ENCODE measurements at regions not wholly inside any gene's neighbourhood (a gene's known extent, or its start where the extent isn't known, plus 50 kb on each side); places are given as distances from the start of the nearest gene placed in this dataset.

DNA sequence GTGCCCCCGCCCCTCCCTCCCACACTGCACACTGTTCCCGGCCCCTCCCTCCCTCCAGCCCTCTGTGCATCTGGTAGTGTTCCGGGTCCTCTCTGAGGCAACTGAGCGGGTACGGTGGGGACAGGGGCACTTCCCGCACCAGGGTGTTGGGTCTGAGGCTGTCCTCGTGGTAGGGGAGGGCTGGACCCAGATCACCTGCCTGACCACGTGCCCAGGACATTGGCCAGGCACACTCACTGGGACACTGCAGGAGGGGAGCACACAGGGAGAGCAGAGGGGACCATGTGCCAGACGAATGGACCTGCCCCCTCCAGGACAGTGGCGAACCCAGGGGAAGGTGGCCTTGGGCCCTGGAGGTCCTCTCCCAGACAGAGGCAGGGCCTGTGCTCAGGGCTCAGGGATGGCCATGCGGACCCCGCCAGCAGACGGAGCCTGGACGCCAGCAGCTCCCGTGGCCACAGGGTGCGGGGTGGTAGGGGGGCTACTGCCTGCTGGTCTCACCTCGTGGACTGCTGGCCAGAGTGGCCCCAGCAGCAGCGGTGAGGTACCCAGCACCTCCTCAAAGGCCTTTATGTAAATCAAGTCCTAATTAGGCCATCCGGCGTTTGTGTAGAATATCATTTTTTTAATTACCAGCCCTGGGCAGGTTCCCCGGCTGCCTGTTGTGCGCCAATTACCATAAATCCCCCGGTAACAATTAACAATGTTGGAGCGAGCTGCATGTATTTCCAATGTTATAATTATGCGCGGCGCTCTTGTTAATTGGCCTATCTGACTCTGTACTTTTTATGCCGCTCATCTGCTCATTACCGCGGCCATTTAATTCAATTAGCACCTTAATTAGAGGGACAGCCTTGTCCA lies 106.9 kb downstream of the FAM53A start:
- TF ChIP-seq, protein P1, sequence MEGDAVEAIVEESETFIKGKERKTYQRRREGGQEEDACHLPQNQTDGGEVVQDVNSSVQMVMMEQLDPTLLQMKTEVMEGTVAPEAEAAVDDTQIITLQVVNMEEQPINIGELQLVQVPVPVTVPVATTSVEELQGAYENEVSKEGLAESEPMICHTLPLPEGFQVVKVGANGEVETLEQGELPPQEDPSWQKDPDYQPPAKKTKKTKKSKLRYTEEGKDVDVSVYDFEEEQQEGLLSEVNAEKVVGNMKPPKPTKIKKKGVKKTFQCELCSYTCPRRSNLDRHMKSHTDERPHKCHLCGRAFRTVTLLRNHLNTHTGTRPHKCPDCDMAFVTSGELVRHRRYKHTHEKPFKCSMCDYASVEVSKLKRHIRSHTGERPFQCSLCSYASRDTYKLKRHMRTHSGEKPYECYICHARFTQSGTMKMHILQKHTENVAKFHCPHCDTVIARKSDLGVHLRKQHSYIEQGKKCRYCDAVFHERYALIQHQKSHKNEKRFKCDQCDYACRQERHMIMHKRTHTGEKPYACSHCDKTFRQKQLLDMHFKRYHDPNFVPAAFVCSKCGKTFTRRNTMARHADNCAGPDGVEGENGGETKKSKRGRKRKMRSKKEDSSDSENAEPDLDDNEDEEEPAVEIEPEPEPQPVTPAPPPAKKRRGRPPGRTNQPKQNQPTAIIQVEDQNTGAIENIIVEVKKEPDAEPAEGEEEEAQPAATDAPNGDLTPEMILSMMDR (conservative IDR thresholded peaks at IDR 0.05; ENCODE audit: low read length): no peak
- TF ChIP-seq EZH2phosphoT487 (IDR thresholded peaks at IDR 0.05; ENCODE audit: borderline replicate concordance, low read depth, low read length): no peak

All from OCI-LY7 (cell line).